Right atrium auricular region (tissue), 2 donors: ENCODE measurements at regions not wholly inside any gene's neighbourhood (a gene's known extent, or its start where the extent isn't known, plus 50 kb on each side); places are given as distances from the start of the nearest gene placed in this dataset.
"Not testable (repeated sequence)": the region's sequence is repeated elsewhere in the genome, so short reads cannot be mapped to it uniquely, and the experiment has no call there.

ENCODE experiments used
- DNase-seq: peaks from one replicate; pipeline ENCODE4 v3.0.0-alpha.2; 2019; ENCODE audit warnings: low spot score
- H3K27ac ChIP-seq, 2 donors: fragments of 200-600 bp; sonication (generic); 1 replicate in 1 of 2; 2 replicates in 1 of 2; pipeline ENCODE4 v1.5.1; 2016 to 2019
- H3K27me3 ChIP-seq, 2 donors: fragments of 200-600 bp; sonication (generic); one replicate each; pipeline versions ENCODE4 v1.5.1 to v1.6.0; 2017 to 2019
- H3K36me3 ChIP-seq: fragments of 200-600 bp; sonication (generic); one replicate; pipeline ENCODE4 v1.5.1; 2016
- H3K4me1 ChIP-seq, 2 donors: fragments of 200-600 bp; sonication (generic); one replicate each; pipeline versions ENCODE4 v1.5.1 to v1.6.0; 2017 to 2019
- H3K4me3 ChIP-seq, 2 donors: fragments of 200-600 bp; sonication (generic); 1 replicate in 1 of 2; 2 replicates in 1 of 2; pipeline ENCODE4 v1.5.1; 2017 to 2019; ENCODE audit warnings: mild to moderate bottlenecking in 1 of 2, moderate library complexity in 1 of 2
- H3K9me3 ChIP-seq, 2 donors: fragments of 200-600 bp; sonication (generic); one replicate each; pipeline ENCODE4 v1.5.1; 2019
- TF ChIP-seq, protein P1 (sequence below), 2 donors: fragments of 200-600 bp; sonication (generic); IDR thresholded peaks; one replicate each; pipeline ENCODE4 v1.5.1; 2019; ENCODE audit warnings: antibody characterized with exemption in 2 of 2

DNA sequence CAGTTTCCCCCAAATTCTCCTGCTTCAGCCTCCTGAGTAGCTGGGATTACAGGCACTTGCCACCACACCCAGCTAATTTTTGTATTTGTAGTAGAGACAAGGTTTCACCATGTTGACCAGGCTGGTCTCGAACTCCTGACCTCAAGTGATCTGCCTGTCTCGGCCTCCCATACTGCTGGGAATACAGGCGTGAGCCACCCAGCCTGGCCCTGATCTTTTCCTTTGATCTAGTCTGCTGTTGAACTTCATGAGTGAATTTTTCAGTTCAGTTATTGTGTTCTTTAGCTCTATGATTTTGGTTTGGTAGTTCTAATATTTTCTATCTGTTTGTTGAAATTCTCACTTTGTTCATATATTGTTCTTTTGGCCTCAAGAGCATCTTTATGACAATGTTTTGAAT is 83.4 kb upstream of the RAP2C start:
- peaks cover 0 to 16% of the 10 kb centered on the region in 2 donors for H3K9me3 ChIP-seq
- H3K27me3 ChIP-seq, DNase-seq, H3K36me3 ChIP-seq, H3K4me3 ChIP-seq, H3K4me1 ChIP-seq, H3K27ac ChIP-seq: not testable (repeated sequence)

DNA sequence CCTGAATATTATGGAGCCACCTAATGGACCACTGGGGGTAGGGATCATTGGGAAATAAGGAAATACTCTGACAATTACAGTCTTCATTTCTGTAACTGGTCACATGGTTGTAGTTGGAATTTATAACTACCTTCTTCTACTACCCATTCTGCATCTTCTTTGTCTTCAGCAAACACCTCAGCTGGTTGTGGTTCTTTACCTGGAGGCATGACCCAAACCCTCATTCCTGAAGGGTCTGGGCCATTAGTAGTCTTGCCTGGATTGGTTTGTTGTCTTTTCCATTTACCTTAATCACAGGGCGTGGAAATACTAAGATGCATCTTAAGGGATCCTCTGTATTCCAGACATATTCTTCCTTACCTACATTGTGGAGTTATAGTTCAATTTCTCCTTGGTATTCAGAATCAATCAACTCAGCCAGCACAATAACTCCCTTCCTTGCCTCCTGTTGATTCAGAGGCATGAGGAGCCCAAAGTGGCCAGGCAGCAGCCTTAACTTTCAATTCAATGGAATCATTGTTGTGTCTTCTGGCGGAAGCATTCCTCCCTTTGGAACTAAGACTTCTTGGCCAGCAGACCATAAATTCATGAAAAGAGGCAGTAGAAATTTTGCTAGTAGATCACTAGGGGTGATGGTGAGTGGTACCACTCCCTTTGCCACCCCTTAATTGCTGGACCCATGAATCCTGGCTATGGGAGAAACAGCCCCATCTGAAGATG is 75.7 kb upstream of the RAP2C start:
- no peaks in the 10 kb centered on the region for H3K4me1 ChIP-seq
- TF ChIP-seq, protein P1, sequence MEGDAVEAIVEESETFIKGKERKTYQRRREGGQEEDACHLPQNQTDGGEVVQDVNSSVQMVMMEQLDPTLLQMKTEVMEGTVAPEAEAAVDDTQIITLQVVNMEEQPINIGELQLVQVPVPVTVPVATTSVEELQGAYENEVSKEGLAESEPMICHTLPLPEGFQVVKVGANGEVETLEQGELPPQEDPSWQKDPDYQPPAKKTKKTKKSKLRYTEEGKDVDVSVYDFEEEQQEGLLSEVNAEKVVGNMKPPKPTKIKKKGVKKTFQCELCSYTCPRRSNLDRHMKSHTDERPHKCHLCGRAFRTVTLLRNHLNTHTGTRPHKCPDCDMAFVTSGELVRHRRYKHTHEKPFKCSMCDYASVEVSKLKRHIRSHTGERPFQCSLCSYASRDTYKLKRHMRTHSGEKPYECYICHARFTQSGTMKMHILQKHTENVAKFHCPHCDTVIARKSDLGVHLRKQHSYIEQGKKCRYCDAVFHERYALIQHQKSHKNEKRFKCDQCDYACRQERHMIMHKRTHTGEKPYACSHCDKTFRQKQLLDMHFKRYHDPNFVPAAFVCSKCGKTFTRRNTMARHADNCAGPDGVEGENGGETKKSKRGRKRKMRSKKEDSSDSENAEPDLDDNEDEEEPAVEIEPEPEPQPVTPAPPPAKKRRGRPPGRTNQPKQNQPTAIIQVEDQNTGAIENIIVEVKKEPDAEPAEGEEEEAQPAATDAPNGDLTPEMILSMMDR (IDR thresholded peaks at IDR 0.05), result no peak
- no peak overlapping the region for H3K27ac ChIP-seq
- no peaks in the 10 kb centered on the region for H3K27me3 ChIP-seq
- H3K4me3 ChIP-seq, result no peak overlapping the region
- no peaks in the 10 kb centered on the region for H3K36me3 ChIP-seq
- H3K9me3 ChIP-seq, result peaks cover 0 to 7% of the 10 kb centered on the region in 2 donors
- no peak for DNase-seq

DNA sequence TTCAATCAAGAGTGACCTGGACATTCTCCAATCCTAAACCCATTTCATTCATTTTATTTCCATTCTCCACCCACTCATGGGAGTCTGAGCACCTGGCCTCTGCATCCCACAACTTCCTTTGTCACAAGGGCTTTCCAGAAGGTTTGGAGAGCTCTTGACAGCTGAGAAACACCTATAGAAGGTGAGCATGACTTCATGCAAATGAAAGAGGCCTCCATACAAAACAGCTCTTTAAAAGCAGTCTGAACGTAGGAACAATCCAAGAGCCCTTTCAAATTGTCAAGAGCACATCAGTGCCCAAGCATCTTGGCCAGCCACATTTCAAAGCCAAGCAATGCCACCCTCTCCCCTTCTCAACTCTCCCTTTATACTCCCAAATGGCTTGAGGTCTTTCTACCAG is 74.9 kb upstream of the RAP2C start:
- H3K27ac ChIP-seq, result no peak overlapping the region
- H3K27me3 ChIP-seq, result no peaks in the 10 kb centered on the region
- TF ChIP-seq, protein P1 (IDR thresholded peaks at IDR 0.05), result no peak
- peaks cover 0 to 7% of the 10 kb centered on the region in 2 donors for H3K9me3 ChIP-seq
- H3K36me3 ChIP-seq, result no peaks in the 10 kb centered on the region
- DNase-seq, result no peak
- no peak overlapping the region for H3K4me3 ChIP-seq
- H3K4me1 ChIP-seq, result no peaks in the 10 kb centered on the region

DNA sequence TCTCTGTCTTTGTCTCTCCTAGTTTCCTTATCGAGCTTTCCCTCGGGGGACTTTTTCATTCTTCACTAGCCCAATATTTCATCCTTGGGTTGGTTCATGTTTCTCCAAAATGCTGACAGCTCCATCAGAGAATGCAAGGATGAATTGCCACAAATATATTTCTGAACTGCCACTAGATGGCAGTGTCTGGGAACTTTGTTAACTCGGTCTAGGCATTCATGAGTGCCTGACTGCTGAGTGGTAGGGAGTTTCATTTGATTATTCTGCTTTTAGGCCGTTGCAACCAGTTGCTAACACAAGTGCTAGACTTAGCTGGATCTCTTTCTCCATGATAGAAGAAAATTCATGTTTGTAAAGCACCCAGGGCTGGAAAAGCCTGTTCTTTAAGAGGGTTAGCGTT is 73.5 kb upstream of the RAP2C start:
- peaks cover 0 to 5% of the 10 kb centered on the region in 2 donors for H3K9me3 ChIP-seq
- no peaks in the 10 kb centered on the region for H3K4me1 ChIP-seq
- H3K4me3 ChIP-seq, result no peak overlapping the region
- H3K36me3 ChIP-seq, result no peaks in the 10 kb centered on the region
- no peak overlapping the region for H3K27ac ChIP-seq
- no peak for DNase-seq
- no peaks in the 10 kb centered on the region for H3K27me3 ChIP-seq
- TF ChIP-seq, protein P1 (IDR thresholded peaks at IDR 0.05), result peak; percentile 39 to 79

DNA sequence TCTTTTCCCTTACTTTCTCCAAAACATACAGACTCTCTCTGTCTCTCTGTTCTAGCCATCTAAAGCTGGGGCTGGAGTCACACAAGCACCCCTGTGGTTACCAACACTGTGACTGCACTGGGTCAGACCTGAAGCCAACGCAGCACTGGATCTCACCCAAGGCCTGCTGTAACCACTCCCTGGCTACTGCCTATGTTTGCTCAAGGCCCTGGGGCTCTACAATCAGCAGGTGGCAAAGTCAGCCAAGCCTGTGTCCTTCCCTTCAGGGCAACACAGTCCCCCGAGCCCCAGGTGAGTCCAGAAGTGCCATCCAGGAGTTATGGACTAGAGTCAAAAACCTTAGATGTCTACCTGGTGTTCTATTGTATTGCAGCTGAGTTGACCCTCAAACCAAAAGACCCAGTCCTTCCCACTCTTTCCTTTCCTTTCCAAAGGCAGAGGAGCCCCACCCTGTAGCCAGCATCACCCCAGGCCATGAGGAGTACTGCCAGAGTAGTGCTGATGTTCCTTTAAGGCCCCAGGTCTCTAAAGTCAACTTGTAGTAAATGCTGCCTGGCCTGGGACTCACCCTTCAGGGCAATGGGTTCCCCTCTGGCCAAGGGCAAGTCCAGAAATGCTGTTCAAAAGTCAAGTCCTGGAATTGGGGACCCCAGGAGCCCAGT is 58.8 kb upstream of the RAP2C start:
- Histone ChIP-seq H3K4me1 (no peaks in the 10 kb centered on the region), H3K36me3 (no peaks in the 10 kb centered on the region), H3K27ac (no peak overlapping the region), H3K9me3 (no peaks in the 10 kb centered on the region), H3K4me3 (no peak overlapping the region), H3K27me3 (no peaks in the 10 kb centered on the region)
- no peak for DNase-seq
- TF ChIP-seq, protein P1 (IDR thresholded peaks at IDR 0.05), result no peak

DNA sequence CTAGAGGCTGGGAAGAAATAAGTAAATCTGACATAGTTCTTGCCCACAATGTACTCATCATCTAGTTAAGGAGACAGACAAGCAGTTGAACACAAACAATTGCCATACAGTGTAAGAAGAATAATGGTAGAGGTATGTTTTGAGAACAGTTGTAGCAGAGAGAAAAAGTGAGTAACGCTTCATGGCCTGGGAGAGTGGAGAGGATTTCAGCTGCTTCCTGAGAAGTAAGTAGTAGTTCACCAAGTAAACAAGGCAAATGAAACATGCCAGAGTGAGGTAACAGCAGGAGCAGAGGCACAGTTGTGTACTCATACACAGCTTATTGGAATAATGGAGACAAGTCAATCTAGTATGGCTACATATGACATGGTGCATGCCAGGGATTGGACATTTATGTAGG is 53.6 kb upstream of the RAP2C start:
- no peak overlapping the region for H3K4me3 ChIP-seq
- no peak for DNase-seq
- no peaks in the 10 kb centered on the region for H3K27me3 ChIP-seq
- H3K4me1 ChIP-seq, result no peaks in the 10 kb centered on the region
- TF ChIP-seq, protein P1 (IDR thresholded peaks at IDR 0.05), result no peak
- no peaks in the 10 kb centered on the region for H3K9me3 ChIP-seq
- H3K36me3 ChIP-seq, result no peaks in the 10 kb centered on the region
- H3K27ac ChIP-seq, result peak overlapping the region in 1 of 2 donors; percentile 57
